HFFc6 (cell line): ENCODE measurements at regions not wholly inside any gene's neighbourhood (a gene's known extent, or its start where the extent isn't known, plus 50 kb on each side); places are given as distances from the start of the nearest gene placed in this dataset.
"Not testable (repeated sequence)": the region's sequence is repeated elsewhere in the genome, so short reads cannot be mapped to it uniquely, and the experiment has no call there.

Experiments used
- DNase-seq: peaks from one replicate; pipeline ENCODE4 v3.0.0-alpha.2; 2018
- H3K27ac Mint-ChIP-seq: 2 replicates; pipeline ENCODE4 v1.8.0; 2020; ENCODE audit warnings: mild to moderate bottlenecking, mixed read lengths
- H3K27me3 Mint-ChIP-seq: 2 replicates; pipeline ENCODE4 v1.8.0; 2021; ENCODE audit warnings: mild to moderate bottlenecking, moderate library complexity, mixed read lengths; ENCODE audit not compliant: insufficient read depth
- H3K36me3 Mint-ChIP-seq: 2 replicates; pipeline ENCODE4 v1.8.0; 2021; ENCODE audit warnings: low read depth, mixed read lengths
- H3K4me1 Mint-ChIP-seq: 2 replicates; pipeline ENCODE4 v1.8.0; 2020; ENCODE audit warnings: low read depth, mixed read lengths
- H3K4me3 Mint-ChIP-seq: 2 replicates; pipeline ENCODE4 v1.8.0; 2020; ENCODE audit warnings: mild to moderate bottlenecking, moderate library complexity, mixed read lengths
- H3K9me3 Mint-ChIP-seq: 2 replicates; pipeline ENCODE4 v1.8.0; 2020; ENCODE audit warnings: mild to moderate bottlenecking, mixed read lengths
- TF ChIP-seq, protein P1 (sequence below): fragments of 200-600 bp; sonication (generic); IDR thresholded peaks from 2 replicates; pipeline ENCODE4 v1.5.0; 2021; ENCODE audit warnings: antibody characterized with exemption, mild to moderate bottlenecking

DNA sequence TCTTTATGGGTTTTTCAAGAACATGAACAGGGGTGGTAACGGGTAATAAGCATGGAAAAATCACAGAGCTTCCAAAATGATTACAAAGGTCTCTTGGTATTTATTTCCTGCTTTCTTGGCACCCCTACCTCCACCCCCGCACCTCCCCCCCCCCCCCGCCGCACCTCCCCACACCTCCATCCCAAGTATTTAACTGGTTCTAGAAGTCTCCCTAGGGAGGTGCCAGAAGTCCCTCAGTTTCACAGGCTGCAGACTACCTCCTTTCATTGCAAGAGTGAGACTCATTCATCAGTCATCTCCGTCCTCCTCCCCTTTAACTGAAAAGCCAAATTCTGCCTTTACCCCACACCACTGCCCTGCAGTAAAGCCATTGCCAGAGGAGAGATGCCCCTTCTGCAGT lies 169.4 kb downstream of the ALDH1A2 start:
- H3K4me1 Mint-ChIP-seq, result peaks cover 2% of the 10 kb centered on the region
- TF ChIP-seq, protein P1, sequence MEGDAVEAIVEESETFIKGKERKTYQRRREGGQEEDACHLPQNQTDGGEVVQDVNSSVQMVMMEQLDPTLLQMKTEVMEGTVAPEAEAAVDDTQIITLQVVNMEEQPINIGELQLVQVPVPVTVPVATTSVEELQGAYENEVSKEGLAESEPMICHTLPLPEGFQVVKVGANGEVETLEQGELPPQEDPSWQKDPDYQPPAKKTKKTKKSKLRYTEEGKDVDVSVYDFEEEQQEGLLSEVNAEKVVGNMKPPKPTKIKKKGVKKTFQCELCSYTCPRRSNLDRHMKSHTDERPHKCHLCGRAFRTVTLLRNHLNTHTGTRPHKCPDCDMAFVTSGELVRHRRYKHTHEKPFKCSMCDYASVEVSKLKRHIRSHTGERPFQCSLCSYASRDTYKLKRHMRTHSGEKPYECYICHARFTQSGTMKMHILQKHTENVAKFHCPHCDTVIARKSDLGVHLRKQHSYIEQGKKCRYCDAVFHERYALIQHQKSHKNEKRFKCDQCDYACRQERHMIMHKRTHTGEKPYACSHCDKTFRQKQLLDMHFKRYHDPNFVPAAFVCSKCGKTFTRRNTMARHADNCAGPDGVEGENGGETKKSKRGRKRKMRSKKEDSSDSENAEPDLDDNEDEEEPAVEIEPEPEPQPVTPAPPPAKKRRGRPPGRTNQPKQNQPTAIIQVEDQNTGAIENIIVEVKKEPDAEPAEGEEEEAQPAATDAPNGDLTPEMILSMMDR, result no peak
- H3K36me3 Mint-ChIP-seq, result peaks cover 6% of the 10 kb centered on the region
- peaks cover 17% of the 10 kb centered on the region for H3K9me3 Mint-ChIP-seq
- peaks cover 2% of the 10 kb centered on the region; the same call in 1 of the 2 replicates for H3K27me3 Mint-ChIP-seq
- no peak overlapping the region for H3K27ac Mint-ChIP-seq
- DNase-seq, result no peak
- H3K4me3 Mint-ChIP-seq, result no peak overlapping the region

DNA sequence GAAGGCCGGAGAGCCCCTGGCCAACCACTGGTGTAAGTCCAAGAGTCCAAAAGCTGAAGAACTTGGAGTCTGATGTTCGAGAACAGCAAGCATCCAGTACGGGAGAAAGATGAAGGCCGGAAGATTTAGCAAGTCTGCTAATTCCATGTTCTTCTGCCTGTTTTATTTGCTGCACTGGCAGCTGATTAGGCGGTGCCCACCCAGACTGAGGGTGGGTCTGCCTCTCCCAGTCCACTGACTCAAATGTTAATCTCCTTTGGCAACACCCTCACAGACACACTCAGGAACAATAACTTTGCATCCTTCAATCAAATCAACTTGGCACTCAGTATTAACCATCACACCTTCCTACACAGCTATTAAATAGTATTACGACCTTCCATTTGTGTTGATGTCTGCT lies 168.6 kb downstream of the ALDH1A2 start:
- H3K27me3 Mint-ChIP-seq, DNase-seq, H3K27ac Mint-ChIP-seq, H3K4me1 Mint-ChIP-seq, H3K36me3 Mint-ChIP-seq, H3K4me3 Mint-ChIP-seq: not testable (repeated sequence)
- H3K9me3 Mint-ChIP-seq, result peaks cover 11% of the 10 kb centered on the region

DNA sequence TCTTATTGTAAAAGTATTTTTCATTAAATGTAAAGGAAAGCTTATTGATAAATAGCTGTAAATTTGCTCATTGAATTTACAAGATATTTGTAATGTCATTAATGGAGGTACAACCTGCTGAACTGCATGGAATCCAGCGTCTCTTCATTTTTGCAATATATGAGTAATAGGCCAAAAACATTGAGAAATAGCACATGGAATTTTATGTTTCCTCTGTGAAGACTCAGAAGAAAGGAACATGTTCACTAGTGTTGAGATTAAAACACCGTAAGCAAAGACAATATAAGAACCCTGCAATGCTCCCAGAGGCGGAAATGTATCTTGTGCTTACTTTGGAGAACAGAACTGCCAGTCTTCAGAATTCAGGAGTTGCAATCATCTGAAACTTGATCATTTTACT lies 167.6 kb downstream of the ALDH1A2 start:
- no peaks in the 10 kb centered on the region; the same call in 1 of the 2 replicates for H3K4me1 Mint-ChIP-seq
- peaks cover 2% of the 10 kb centered on the region for H3K9me3 Mint-ChIP-seq
- no peak overlapping the region for H3K4me3 Mint-ChIP-seq
- H3K27ac Mint-ChIP-seq, result no peak overlapping the region
- no peak for DNase-seq
- TF ChIP-seq, protein P1, result no peak
- no peaks in the 10 kb centered on the region for H3K36me3 Mint-ChIP-seq
- peaks cover 2% of the 10 kb centered on the region; the same call in 1 of the 2 replicates for H3K27me3 Mint-ChIP-seq

DNA sequence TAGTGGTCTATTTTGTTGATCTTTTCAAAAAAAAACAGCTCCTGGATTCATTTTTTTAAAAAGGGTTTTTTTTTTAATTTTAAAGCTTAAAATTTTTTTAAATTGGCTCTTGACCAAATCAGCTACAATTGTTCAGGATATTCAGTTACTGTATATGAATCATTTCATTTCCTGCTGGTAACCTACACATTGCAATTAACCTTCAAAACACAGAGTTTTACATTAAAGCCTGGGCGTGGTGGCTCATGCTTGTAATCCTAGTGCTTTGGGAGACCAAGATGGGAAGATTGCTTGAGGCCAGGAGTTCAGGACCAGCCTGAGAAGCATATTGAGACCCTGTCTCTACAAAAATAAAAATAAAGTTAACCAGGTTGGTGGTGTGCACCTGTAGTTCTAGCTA lies 163.4 kb downstream of the ALDH1A2 start:
- TF ChIP-seq, protein P1, result no peak
- no peak for DNase-seq
- Mint-ChIP-seq H3K27ac (no peak overlapping the region), H3K4me3 (no peak overlapping the region), H3K36me3 (no peaks in the 10 kb centered on the region), H3K27me3 (peaks cover 4% of the 10 kb centered on the region; the same call in 1 of the 2 replicates), H3K4me1 (no peaks in the 10 kb centered on the region), H3K9me3 (no peaks in the 10 kb centered on the region; the same call in 1 of the 2 replicates)
